HEK293T (cell line): ENCODE measurements at regions not wholly inside any gene's neighbourhood (a gene's known extent, or its start where the extent isn't known, plus 50 kb on each side); places are given as distances from the start of the nearest gene placed in this dataset.

Source experiments
- ARNT ChIP-seq: fragments of 450-650 bp; IDR thresholded peaks from 2 replicates; pipeline ENCODE4 v1.6.1; 2017; ENCODE audit warnings: mild to moderate bottlenecking
- CTBP1 ChIP-seq: fragments of 450-650 bp; IDR thresholded peaks from 2 replicates; pipeline ENCODE4 v1.6.1; 2016; ENCODE audit warnings: borderline replicate concordance
- ELF4 ChIP-seq: fragments of 450-650 bp; IDR thresholded peaks from 2 replicates; pipeline ENCODE4 v1.6.1; 2017; ENCODE audit warnings: antibody characterized with exemption
- FOXA1 ChIP-seq: fragments of 450-650 bp; IDR thresholded peaks from 2 replicates; pipeline ENCODE4 v1.6.1; 2016; ENCODE audit warnings: mild to moderate bottlenecking
- FOXK2 ChIP-seq: fragments of 450-650 bp; IDR thresholded peaks from 2 replicates; pipeline ENCODE4 v1.6.1; 2016; ENCODE audit warnings: mild to moderate bottlenecking
- FOXM1 ChIP-seq: fragments of 450-650 bp; IDR thresholded peaks from 2 replicates; pipeline ENCODE4 v1.6.1; 2017; ENCODE audit warnings: mild to moderate bottlenecking, borderline replicate concordance
- HDGF ChIP-seq: fragments of 450-650 bp; IDR thresholded peaks from 2 replicates; pipeline ENCODE4 v1.6.1; 2017; ENCODE audit warnings: antibody characterized with exemption, borderline replicate concordance
- SP1 ChIP-seq: fragments of 450-650 bp; IDR thresholded peaks from 2 replicates; pipeline ENCODE4 v1.6.1; 2017
- TARDBP ChIP-seq: fragments of 450-650 bp; IDR thresholded peaks from 2 replicates; pipeline ENCODE4 v1.6.1; 2016

- TF ChIP-seq ARNT, result no peak
- TF ChIP-seq FOXK2, result no peak
- TF ChIP-seq SP1, result no peak
- TF ChIP-seq CTBP1, result no peak
- TF ChIP-seq FOXM1, result no peak
- no peak for TF ChIP-seq FOXA1
- TF ChIP-seq HDGF, result no peak
- TF ChIP-seq TARDBP, result no peak
- TF ChIP-seq ELF4, result no peak
Observed at GRCh38 chr5:112077180-112077579, 320.2 kb upstream of the NREP start.
